ENCODE measurements at regions not wholly inside any gene's neighbourhood (a gene's known extent, or its start where the extent isn't known, plus 50 kb on each side); places are given as distances from the start of the nearest gene placed in this dataset.

- no peak overlapping the region for H3K27ac ChIP-seq
- no peak for ATAC-seq
- H3K4me1 ChIP-seq: no peaks in the 10 kb centered on the region
- TF ChIP-seq EP300 (IDR thresholded peaks at IDR 0.05) (no peak), CTCF (IDR thresholded peaks at IDR 0.05) (no peak), POLR2A (IDR thresholded peaks at IDR 0.05) (no peak), POLR2AphosphoS5 (IDR thresholded peaks at IDR 0.05) (no peak)
- WGBS, 2 donors (ENCODE audit: low coverage in 1 of 2): 70 to 82% methylated on average over 4 to 7 of the region's 12 CpGs
- H3K4me3 ChIP-seq: no peak overlapping the region
- no peaks in the 10 kb centered on the region for H3K36me3 ChIP-seq
- no peaks in the 10 kb centered on the region for H3K27me3 ChIP-seq
- H3K9me3 ChIP-seq: peaks cover 0 to 5% (median 0%) of the 10 kb centered on the region in 3 donors
Observed at GRCh38 chr11:15670520-15671070, 555.9 kb downstream of the INSC start.

GRCh38 chr11:15671216-15671615 lies 556.5 kb downstream of the INSC start:
- H3K4me1 ChIP-seq: no peaks in the 10 kb centered on the region
- ATAC-seq: no peak
- no peak overlapping the region for H3K27ac ChIP-seq
- H3K9me3 ChIP-seq: peaks cover 0 to 5% (median 0%) of the 10 kb centered on the region in 3 donors
- no peaks in the 10 kb centered on the region for H3K27me3 ChIP-seq
- no peaks in the 10 kb centered on the region for H3K36me3 ChIP-seq
- TF ChIP-seq POLR2AphosphoS5 (IDR thresholded peaks at IDR 0.05) (no peak), CTCF (IDR thresholded peaks at IDR 0.05) (no peak), POLR2A (IDR thresholded peaks at IDR 0.05) (no peak), EP300 (IDR thresholded peaks at IDR 0.05) (no peak)
- H3K4me3 ChIP-seq: no peak overlapping the region

- WGBS, 2 donors (ENCODE audit: low coverage in 1 of 2): 72% methylated on average over 2 of the region's 3 CpGs; no CpG with 5 or more reads in 1 of the 2 donors
- Histone ChIP-seq H3K4me1 (no peaks in the 10 kb centered on the region), H3K36me3 (no peaks in the 10 kb centered on the region), H3K4me3 (no peak overlapping the region), H3K27ac (no peak overlapping the region), H3K9me3 (peaks cover 0 to 10% (median 0%) of the 10 kb centered on the region in 3 donors), H3K27me3 (no peaks in the 10 kb centered on the region)
- TF ChIP-seq EP300 (IDR thresholded peaks at IDR 0.05): no peak
- TF ChIP-seq POLR2AphosphoS5 (IDR thresholded peaks at IDR 0.05): no peak
- no peak for TF ChIP-seq POLR2A (IDR thresholded peaks at IDR 0.05)
- no peak for ATAC-seq
Observed at GRCh38 chr11:15672825-15673224, 558.1 kb downstream of the INSC start.

GRCh38 chr11:15673408-15673831 lies 558.7 kb downstream of the INSC start:
- TF ChIP-seq POLR2A (IDR thresholded peaks at IDR 0.05): no peak
- no peak for TF ChIP-seq POLR2AphosphoS5 (IDR thresholded peaks at IDR 0.05)
- TF ChIP-seq EP300 (IDR thresholded peaks at IDR 0.05): no peak
- no peak for TF ChIP-seq CTCF (IDR thresholded peaks at IDR 0.05)
- Histone ChIP-seq H3K4me3 (no peak overlapping the region), H3K27me3 (no peaks in the 10 kb centered on the region), H3K9me3 (peaks cover 0 to 16% (median 0%) of the 10 kb centered on the region in 3 donors), H3K36me3 (no peaks in the 10 kb centered on the region), H3K27ac (no peak overlapping the region), H3K4me1 (no peaks in the 10 kb centered on the region)
- ATAC-seq: no peak

DNA sequence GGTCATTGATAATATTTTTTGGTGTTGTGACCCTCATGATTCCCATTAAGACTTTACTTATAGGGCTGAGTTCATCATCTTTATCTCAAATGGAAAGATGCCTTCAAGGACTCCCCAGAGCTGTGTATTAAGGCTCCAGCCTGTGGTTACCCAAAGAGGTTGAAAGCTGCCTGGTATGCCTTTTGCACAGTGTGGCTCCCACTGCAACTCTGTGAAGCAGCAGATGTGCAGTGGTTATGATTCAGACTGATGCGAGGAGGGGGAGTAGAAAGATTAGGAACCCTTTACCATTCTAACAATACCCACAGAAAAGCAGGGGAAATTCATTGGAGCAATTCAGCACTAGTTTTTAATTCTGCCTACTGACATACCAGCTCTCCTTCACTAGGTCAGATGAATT lies 560.0 kb downstream of the INSC start:
- no peaks in the 10 kb centered on the region for H3K27me3 ChIP-seq
- H3K36me3 ChIP-seq: no peaks in the 10 kb centered on the region
- no peaks in the 10 kb centered on the region for H3K4me1 ChIP-seq
- no peak for TF ChIP-seq EP300 (IDR thresholded peaks at IDR 0.05)
- TF ChIP-seq POLR2AphosphoS5 (IDR thresholded peaks at IDR 0.05): no peak
- TF ChIP-seq CTCF (IDR thresholded peaks at IDR 0.05): no peak
- no peak for TF ChIP-seq POLR2A (IDR thresholded peaks at IDR 0.05)
- ATAC-seq: no peak
- no peak overlapping the region for H3K27ac ChIP-seq
- WGBS, 2 donors (ENCODE audit: low coverage in 1 of 2): 60 to 86% methylated on average over 1 of the region's 1 CpG
- H3K9me3 ChIP-seq: peaks cover 0 to 22% (median 0%) of the 10 kb centered on the region in 3 donors
- H3K4me3 ChIP-seq: no peak overlapping the region
